ENCODE measurements at regions not wholly inside any gene's neighbourhood (a gene's known extent, or its start where the extent isn't known, plus 50 kb on each side); places are given as distances from the start of the nearest gene placed in this dataset.

GRCh38 chr12:123075087-123075645 lies 75.7 kb downstream of the PITPNM2 start:
- no peak for TF ChIP-seq POLR2AphosphoS5 (IDR thresholded peaks at IDR 0.05)
- no peak for TF ChIP-seq CTCF (IDR thresholded peaks at IDR 0.05)
- TF ChIP-seq POLR2A (IDR thresholded peaks at IDR 0.05): no peak
